GM12872 (cell line): ENCODE measurements at regions not wholly inside any gene's neighbourhood (a gene's known extent, or its start where the extent isn't known, plus 50 kb on each side); places are given as distances from the start of the nearest gene placed in this dataset.

ENCODE experiments used
- TF ChIP-seq, protein P1 (sequence below): IDR thresholded peaks from 3 replicates; pipeline ENCODE4 v1.5.1; 2011; ENCODE audit warnings: low read depth, mild to moderate bottlenecking, low read length, moderate library complexity; ENCODE audit not compliant: insufficient read depth

DNA sequence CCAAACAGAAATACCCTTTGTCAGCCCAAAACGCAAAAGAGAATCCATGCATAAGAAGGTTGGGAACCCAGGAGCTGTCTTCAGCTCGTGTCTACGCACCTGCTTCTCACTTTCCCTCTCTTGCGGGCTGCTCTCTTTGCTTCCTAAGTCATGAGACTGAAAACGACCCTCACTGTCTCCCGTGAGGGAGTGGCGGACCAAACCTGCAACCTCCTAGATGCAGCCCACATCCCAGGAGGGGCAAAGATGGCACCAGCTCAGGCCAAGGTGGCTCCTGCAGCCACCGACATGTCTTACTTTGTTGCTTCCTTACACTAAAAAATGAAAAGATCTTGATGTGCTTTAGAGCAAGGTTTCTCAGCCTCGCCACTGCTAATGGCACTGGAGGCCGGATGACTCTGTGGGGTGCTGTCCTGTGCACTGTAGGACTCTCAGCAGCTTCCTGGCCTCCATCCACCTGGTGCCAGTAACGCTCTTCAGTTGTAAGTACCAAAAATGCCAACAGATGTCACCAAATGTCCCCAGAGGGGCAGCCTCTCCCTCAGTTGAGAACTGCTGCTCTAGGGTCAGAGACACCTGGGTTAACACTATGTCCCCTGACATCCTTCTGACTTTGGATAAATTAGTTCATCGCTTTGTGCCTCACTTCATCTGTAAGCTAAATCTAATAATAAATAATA, 179.8 kb upstream of the PFKP start:
- TF ChIP-seq, protein P1, sequence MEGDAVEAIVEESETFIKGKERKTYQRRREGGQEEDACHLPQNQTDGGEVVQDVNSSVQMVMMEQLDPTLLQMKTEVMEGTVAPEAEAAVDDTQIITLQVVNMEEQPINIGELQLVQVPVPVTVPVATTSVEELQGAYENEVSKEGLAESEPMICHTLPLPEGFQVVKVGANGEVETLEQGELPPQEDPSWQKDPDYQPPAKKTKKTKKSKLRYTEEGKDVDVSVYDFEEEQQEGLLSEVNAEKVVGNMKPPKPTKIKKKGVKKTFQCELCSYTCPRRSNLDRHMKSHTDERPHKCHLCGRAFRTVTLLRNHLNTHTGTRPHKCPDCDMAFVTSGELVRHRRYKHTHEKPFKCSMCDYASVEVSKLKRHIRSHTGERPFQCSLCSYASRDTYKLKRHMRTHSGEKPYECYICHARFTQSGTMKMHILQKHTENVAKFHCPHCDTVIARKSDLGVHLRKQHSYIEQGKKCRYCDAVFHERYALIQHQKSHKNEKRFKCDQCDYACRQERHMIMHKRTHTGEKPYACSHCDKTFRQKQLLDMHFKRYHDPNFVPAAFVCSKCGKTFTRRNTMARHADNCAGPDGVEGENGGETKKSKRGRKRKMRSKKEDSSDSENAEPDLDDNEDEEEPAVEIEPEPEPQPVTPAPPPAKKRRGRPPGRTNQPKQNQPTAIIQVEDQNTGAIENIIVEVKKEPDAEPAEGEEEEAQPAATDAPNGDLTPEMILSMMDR: no peak

DNA sequence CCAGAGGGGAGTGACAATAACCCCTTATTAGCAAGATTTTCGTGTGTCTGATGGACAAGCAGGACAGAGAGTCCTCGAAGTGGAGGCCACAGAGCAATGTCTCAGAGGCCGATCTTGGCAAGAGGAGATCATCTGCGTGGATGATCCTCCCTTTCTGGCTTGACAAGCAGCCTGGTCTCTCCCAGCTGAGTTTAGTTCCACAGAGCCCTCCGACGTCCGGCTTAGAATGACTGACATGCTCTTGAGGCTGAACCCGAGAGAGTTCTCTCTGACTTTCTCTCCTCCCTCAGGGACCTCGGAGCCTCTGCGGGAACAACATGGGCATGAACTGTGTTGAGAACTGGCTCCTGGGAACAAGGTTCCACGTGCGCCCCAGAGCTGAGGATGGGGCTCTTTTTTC, 180.7 kb upstream of the PFKP start:
- TF ChIP-seq, protein P1: no peak

DNA sequence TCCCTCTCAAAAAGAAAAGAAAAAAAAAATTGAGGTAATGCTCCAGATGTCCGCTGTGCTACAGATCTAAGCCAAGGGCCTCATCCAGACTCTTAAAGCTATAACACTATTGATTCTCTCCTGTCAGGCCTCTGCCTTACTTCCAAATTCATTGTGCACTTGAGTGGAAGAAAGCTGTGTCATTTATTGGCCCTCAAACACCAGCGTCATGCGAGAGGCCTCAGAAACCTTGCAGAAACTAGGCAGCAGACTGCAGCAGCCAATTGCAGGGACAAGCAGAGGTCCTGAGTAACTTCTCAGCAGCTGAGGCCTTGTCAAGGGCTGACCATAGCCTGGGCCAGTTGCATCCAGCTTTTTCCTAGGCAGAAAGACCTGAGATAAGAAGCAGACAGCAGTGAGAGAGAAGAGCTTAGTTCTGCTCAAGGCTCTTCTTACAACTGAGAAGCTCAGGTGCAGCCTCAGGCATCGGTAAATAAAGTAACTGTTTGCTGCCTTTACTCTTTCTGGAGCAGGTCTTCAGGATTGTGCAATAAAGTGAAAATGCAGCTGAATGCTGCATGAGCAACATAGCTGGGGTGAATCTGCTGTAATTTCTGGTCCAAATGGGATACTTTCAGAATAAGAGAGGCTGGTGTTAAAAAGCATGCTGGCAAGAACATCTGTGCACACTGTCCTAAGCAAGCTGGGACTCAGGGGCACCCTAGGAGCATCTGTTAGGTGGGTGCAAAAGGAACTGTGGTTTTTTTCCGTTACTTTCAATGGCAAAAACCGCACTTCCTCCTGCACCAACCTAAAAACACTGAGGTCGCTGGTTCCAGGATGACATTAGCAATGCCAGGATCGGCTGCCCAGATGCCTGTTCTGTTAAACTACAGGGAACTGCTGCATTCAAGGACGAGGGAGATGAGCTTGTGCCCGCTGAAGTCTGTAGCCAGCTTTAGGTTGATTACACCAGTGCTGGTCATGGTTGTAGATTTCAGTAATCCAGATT, 181.8 kb upstream of the PFKP start:
- TF ChIP-seq, protein P1: no peak

DNA sequence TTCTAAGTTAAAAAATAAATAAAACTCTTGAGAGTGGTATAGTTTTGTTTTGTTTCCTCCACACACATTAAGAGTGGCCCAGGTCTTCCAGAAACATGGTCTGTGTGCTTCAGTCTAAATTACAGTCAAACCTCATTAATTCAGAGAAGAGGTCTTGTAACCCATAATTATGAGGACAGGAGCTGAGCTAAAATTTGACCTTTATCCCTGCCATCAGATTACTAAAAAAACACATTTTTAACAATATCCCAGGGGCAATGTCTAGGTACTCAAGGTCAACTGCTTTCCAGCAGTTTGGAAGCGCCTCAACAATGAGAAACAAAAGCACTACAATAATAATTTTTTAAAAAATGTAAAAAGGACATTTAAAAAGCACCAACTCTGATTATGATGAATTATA, 184.1 kb upstream of the PFKP start:
- TF ChIP-seq, protein P1: no peak

DNA sequence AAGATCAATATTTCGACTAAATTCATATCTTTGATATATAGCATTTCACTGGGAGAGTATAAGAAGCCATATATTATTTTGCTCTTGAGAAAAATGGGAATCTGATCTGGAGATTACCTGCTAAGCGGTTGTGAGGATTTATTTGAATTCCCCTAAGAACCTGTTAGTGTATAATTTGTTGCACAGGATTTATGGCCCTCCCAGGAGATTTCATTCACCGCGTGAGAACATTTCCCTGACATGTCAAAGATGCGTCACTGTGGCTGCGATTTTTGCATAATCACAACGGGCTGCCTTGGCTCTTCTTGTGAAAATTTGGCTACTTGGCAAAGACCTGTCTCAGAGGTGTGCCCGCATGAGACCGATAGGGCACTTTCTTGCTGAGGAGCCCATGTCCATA, 184.7 kb upstream of the PFKP start:
- TF ChIP-seq, protein P1: no peak

DNA sequence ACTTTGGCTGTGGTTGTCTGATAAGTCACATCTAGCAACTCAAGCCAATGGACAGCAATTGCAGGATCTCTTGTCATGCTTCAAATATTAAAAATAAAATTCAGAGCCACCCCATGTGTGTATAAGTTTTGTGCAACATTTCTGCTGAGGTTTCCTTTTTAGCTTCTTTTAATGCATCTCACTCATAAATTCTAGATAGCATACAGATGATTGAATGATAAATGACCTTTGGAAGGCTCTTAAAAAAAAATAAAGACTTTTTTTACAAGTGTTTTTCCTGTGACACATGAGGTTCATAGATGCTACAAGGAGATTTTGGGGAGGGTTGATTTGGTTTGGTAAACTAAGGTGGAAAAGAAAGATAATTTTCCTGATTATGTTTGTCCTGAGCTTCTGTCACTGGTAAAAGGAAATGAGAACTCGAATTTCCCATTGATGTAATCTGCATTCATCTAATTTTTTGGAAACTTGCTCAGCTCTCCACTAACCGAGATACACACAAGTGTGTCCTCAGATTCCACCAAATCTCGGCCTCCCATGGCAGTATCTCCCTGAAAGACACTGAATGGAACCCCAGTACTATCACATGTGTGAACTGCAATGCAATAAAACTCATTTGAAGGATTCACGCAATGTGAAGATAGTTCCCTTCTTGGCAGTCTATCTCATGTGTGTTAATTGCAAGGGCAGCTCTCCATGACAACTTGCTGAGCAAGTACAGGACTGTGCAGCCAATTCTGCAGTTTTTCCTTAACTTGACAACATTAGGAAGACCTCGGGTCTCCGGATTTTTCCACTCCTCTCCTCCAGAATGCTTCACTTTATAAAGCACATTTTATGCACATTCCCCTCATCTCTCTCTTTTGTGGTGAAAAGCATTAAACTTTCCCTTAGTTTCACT, 185.4 kb upstream of the PFKP start:
- TF ChIP-seq, protein P1: no peak
